ENCODE measurements at regions not wholly inside any gene's neighbourhood (a gene's known extent, or its start where the extent isn't known, plus 50 kb on each side); places are given as distances from the start of the nearest gene placed in this dataset.

GRCh38 chr11:95500466-95500865 lies 269.5 kb upstream of the SESN3 start:
- 78% methylated on average over 1 of the region's 1 CpG for WGBS, 2 donors (ENCODE audit: low coverage in 1 of 2)
- TF ChIP-seq POLR2A (IDR thresholded peaks at IDR 0.05), result no peak
- TF ChIP-seq EP300 (IDR thresholded peaks at IDR 0.05; ENCODE audit: low read depth), result no peak
- TF ChIP-seq, protein P1, sequence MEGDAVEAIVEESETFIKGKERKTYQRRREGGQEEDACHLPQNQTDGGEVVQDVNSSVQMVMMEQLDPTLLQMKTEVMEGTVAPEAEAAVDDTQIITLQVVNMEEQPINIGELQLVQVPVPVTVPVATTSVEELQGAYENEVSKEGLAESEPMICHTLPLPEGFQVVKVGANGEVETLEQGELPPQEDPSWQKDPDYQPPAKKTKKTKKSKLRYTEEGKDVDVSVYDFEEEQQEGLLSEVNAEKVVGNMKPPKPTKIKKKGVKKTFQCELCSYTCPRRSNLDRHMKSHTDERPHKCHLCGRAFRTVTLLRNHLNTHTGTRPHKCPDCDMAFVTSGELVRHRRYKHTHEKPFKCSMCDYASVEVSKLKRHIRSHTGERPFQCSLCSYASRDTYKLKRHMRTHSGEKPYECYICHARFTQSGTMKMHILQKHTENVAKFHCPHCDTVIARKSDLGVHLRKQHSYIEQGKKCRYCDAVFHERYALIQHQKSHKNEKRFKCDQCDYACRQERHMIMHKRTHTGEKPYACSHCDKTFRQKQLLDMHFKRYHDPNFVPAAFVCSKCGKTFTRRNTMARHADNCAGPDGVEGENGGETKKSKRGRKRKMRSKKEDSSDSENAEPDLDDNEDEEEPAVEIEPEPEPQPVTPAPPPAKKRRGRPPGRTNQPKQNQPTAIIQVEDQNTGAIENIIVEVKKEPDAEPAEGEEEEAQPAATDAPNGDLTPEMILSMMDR (IDR thresholded peaks at IDR 0.05), result no peak
- no peak for TF ChIP-seq POLR2AphosphoS5 (IDR thresholded peaks at IDR 0.05)
- Histone ChIP-seq H3K27me3 (no peaks in the 10 kb centered on the region), H3K4me1 (no peaks in the 10 kb centered on the region), H3K36me3 (no peaks in the 10 kb centered on the region), H3K4me3 (no peak overlapping the region), H3K27ac (no peak overlapping the region), H3K9me3 (no peaks in the 10 kb centered on the region)
- no peak for DNase-seq
- intact Hi-C loops (cut with DNase I; ENCODE audit: low total_unique reads), result no loop called here
- in situ Hi-C loops (cut with MboI; ENCODE audit: low pct_ligation_motif_present in 1 of 4, low pct_unique_long_range_greater_than_20kb in 1 of 4, low sequenced_read_pairs in 3 of 4), result no loop called here

GRCh38 chr11:95499516-95500135 lies 268.6 kb upstream of the SESN3 start:
- Histone ChIP-seq H3K9me3 (no peaks in the 10 kb centered on the region), H3K4me1 (no peaks in the 10 kb centered on the region), H3K4me3 (no peak overlapping the region), H3K27me3 (no peaks in the 10 kb centered on the region), H3K36me3 (no peaks in the 10 kb centered on the region), H3K27ac (no peak overlapping the region)
- no peak for DNase-seq
- intact Hi-C loops (cut with DNase I; ENCODE audit: low total_unique reads) (no loop called here), in situ Hi-C loops (cut with MboI; ENCODE audit: low pct_ligation_motif_present in 1 of 4, low pct_unique_long_range_greater_than_20kb in 1 of 4, low sequenced_read_pairs in 3 of 4) (no loop called here)
- TF ChIP-seq POLR2A (IDR thresholded peaks at IDR 0.05) (no peak), EP300 (IDR thresholded peaks at IDR 0.05; ENCODE audit: low read depth) (no peak), POLR2AphosphoS5 (IDR thresholded peaks at IDR 0.05) (no peak)
- TF ChIP-seq, protein P1 (IDR thresholded peaks at IDR 0.05), result no peak

GRCh38 chr11:95498722-95499425 lies 267.9 kb upstream of the SESN3 start:
- TF ChIP-seq EP300 (IDR thresholded peaks at IDR 0.05; ENCODE audit: low read depth), result no peak
- TF ChIP-seq POLR2AphosphoS5 (IDR thresholded peaks at IDR 0.05), result no peak
- no peak for TF ChIP-seq POLR2A (IDR thresholded peaks at IDR 0.05)
- intact Hi-C loops (cut with DNase I; ENCODE audit: low total_unique reads), result no loop called here
- H3K4me3 ChIP-seq, result no peak overlapping the region
- no peak overlapping the region for H3K27ac ChIP-seq
- DNase-seq, result no peak
- H3K9me3 ChIP-seq, result no peaks in the 10 kb centered on the region
- no peaks in the 10 kb centered on the region for H3K4me1 ChIP-seq
- no peaks in the 10 kb centered on the region for H3K27me3 ChIP-seq
- in situ Hi-C loops (cut with MboI; ENCODE audit: low pct_ligation_motif_present in 1 of 4, low pct_unique_long_range_greater_than_20kb in 1 of 4, low sequenced_read_pairs in 3 of 4), result no loop called here
- H3K36me3 ChIP-seq, result no peaks in the 10 kb centered on the region
- 96% methylated on average over 2 of the region's 2 CpGs; no CpG with 5 or more reads in 1 of the 2 donors for WGBS, 2 donors (ENCODE audit: low coverage in 1 of 2)

DNA sequence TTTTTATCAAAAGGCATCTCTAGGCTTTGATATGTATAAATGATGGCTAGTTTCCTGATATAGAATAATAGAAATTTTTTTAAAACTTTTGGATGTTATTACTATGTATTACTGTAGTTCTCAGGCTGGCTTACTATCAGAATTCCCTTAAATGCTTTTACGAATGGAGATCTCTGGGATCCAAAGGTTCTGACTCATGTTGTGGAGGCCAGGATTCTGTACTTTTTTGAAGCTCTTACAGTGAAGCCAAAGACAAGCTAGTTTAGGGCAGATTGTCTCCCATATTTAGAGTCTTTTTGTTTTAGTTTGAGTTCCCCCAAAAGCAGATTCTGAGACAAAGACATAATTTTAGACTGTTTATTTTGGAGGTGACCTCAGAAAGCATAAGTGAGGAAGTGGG lies 265.9 kb upstream of the SESN3 start:
- intact Hi-C loops (cut with DNase I; ENCODE audit: low total_unique reads) (no loop called here), in situ Hi-C loops (cut with MboI; ENCODE audit: low pct_ligation_motif_present in 1 of 4, low pct_unique_long_range_greater_than_20kb in 1 of 4, low sequenced_read_pairs in 3 of 4) (no loop called here)
- DNase-seq, result no peak
- H3K9me3 ChIP-seq, result no peaks in the 10 kb centered on the region
- no peak overlapping the region for H3K27ac ChIP-seq
- TF ChIP-seq POLR2AphosphoS5 (IDR thresholded peaks at IDR 0.05) (no peak), POLR2A (IDR thresholded peaks at IDR 0.05) (no peak), EP300 (IDR thresholded peaks at IDR 0.05; ENCODE audit: low read depth) (no peak)
- TF ChIP-seq, protein P1 (IDR thresholded peaks at IDR 0.05), result no peak
- H3K4me1 ChIP-seq, result no peaks in the 10 kb centered on the region
- 57 to 87% methylated on average over 1 of the region's 1 CpG for WGBS, 2 donors (ENCODE audit: low coverage in 1 of 2)
- H3K27me3 ChIP-seq, result no peaks in the 10 kb centered on the region
- no peak overlapping the region for H3K4me3 ChIP-seq
- H3K36me3 ChIP-seq, result no peaks in the 10 kb centered on the region

Data from transverse colon (tissue), 4 donors.